Activated gamma-delta T cell (primary cell): ENCODE measurements at regions not wholly inside any gene's neighbourhood (a gene's known extent, or its start where the extent isn't known, plus 50 kb on each side); places are given as distances from the start of the nearest gene placed in this dataset.
"Not testable (repeated sequence)": the region's sequence is repeated elsewhere in the genome, so short reads cannot be mapped to it uniquely, and the experiment has no call there.

Experiments
- DNase-seq: peaks from one replicate; lab custom pipeline; 2025; lab: John Stamatoyannopoulos, UW

DNA sequence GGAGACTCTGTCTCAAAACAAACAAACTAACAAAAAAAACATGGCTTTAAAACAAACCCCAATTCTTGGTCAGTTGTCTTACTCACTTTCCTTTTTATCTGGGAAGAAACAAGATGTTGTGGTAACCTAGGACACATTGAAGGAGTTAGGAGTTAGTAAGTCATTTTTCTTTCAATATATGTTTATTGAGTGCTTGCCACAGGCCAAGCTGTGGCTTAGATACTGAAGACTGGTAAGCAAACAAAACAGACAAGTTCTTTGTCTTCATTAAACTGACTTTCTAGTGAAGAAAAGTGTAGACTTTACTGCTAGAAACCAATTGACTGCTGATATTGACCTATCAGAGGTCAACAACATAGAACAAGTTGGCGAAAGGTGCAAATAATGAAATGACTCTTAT lies 1228.3 kb upstream of the FAM98A start:
- no peak for DNase-seq

DNA sequence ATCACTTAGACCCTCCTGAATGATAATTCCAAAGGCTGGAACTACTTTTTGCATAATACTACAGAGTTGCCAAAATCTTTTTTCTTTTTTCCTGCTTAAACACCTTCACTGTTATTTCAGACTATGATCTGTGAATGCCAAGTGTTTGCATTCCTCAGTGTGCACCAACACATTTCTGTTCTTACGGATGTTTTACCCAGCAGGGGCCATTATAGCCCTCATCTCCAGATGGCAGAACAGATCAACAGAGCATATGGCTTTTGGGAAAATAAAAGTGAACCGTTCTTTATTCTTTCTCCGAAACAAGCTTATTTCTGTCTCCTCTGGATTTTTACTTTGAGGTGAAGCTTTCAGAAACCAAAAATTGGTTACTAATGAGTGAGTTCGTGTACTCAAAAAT lies 1226.6 kb upstream of the FAM98A start:
- DNase-seq = no peak

DNA sequence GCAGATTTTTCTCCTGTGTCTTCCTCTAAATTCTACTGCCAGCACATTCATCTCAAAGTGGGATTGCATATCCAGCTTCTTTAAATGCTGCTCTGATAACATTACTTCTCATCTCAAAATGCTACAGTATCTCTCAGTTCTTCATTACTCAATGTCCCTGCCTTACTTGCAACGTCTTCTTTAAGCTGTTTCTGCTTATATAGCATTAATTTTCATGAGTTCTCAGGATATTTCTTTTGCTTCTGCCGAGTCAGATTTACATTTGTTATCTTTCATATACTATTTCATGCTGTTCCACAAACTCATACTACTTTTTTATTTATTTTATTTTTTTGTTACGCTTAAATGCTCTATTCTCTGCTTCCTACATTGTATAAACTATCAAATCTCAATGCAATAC lies 1223.5 kb upstream of the FAM98A start:
- no peak for DNase-seq

DNA sequence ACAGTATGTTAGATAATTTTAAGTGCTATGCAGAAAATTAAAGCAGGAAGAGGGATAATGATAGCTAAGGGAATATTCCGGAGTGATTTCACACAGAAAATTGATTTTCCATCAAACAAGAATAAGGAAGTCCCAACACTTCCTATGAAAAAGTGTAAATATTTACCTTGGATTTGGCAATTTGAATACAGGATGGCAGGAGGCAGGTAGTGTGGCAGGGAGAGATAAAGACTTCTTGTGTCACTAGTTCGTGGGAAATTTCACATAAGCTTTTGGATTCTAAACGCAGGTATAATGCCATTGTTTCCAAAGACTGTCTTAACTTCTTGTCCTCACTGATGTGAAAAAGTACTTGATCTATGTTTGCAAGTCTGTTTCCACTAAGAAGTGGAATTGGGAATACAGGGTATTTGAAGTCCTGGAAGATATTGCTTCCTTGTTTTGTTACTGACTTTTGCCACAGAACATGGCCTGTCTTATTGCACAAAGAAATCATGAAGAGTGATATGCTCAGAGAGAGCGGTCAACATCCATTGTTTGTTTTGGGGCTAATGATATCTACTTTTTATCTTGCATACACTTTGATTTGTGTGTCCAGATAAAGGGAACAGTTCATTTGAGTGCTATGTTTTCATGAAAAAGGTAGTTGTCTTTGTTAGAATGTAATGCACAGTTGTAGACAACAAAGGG lies 1216.1 kb upstream of the FAM98A start:
- no peak for DNase-seq

DNA sequence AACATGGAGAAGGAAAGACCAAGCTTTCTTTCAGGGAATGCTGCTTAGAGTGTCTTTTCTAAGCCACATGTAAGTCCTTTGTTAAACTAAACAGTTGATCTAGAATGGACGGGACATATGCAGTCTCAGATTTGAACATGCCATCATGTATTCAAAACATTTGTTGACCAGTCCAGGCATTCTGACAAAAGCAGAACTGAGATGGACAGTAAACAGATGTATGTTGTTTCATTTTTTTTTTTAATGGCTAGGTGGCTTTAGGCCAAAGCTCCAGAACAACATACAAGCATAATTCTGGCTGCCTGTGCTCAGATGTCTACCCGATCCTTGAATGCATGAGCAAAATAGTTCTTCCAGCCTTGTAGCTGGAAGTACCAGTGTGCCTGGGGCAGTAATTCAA lies 1211.4 kb upstream of the FAM98A start:
- no peak for DNase-seq

DNA sequence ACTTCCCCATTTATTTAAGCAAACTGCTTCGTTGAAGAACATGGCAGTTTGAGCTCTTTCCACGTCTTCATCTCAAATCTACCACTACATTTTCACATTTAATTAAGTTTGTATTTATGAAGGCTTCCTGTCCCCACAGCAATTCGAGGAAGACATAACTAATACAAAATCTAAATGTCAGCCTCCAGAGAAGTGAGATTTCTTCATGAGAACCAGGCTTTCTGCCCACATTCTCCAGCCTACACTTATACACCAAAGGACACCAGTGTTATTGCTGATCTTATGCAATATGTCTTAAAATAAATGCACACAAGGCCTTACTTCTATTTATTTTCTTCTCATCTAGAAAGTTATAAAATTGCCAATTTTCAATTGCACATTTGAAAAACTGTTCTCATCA lies 1209.3 kb upstream of the FAM98A start:
- no peak for DNase-seq

DNA sequence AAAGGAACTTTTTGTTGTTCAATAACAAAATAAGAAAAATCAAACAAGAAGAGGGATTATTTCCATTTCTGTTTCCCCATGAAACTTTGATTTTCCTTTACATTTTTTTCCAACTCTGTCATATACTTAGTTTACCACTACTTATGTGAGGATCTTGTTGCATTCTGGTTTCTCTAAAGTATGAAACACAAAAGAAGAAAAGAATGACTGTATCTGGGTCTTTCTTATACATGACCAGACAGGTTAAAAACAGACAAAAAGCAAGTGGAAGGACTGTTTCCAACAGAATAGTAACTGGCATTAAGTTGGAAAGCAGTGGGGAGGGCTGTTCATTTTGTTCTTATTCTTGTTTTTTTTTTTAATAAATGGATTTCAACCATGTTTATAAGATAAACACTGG lies 1207.8 kb upstream of the FAM98A start:
- DNase-seq = no peak

DNA sequence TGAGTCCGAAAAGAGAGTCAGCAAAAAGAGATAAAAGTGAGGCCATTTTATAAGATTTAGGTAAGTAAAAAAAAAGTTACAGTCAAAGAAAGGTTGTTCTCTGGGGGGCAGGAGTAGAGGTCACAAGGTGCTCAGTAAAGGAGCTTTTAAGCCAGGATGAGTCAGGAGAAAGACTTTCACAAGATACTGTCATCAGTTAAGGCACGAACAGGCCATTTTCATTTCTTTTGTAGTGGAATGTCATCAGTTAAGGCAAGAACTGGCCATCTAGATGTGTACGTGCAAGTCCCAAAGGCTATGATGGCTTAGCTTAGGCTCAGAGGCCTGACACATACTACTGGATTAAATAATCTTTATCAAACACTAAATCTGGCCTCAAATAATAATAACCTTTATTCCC lies 1207.3 kb upstream of the FAM98A start:
- no peak for DNase-seq

DNA sequence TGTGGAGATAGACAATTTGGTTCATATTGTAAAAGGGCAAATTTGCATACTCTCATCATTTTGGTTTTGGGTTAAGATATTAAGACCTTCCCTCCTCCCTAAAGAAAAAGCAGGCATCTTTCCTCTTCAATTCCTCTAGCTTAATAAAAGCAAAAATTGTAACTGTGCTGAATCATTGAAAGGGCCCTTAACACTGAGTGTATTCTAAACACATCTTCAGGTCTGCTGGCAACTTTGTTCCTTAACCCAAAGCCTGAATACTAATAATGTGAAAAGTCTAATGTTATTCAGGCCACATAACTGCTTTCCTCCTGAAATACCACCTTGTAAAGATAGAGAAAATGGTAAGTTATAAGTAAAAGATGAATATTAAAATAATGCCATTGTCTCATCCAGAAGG lies 1200.5 kb upstream of the FAM98A start:
- no peak for DNase-seq

DNA sequence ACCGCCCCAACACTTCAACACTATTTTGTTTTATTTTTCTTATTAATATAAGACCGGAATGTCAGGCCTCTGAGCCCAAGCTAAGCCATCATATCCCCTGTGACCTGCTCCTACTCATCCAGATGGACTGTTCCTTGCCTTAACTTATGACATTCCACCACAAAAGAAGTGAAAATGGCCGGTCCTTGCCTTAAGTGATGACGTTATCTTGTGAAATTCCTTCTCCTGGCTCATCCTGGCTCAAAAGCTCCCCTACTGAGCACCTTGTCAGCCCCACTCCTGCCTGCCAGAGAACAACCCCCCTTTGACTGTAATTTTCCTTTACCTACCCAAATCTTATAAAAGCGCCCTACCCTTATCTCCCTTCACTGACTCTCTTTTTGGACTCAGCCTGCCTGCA lies 1196.5 kb upstream of the FAM98A start:
- DNase-seq = not testable (repeated sequence)

DNA sequence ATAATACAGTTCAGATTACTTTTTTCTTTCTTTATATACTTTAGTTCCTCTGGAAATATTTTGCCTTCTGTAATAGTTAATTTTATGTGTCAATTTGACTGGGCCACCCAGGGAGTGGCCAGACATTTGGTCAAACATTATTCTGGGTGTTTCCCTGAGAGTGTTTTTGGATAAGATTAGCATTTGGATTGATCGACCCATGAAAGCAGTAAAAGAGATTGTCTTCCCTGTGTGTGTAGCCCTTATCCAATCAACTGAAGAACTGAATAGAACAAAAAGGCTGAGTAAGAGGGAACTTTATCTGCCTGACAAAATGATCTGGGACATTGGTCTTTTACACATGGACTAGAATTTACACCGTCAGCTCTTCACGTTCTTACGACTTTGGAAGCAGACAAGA lies 1190.1 kb upstream of the FAM98A start:
- DNase-seq = no peak

DNA sequence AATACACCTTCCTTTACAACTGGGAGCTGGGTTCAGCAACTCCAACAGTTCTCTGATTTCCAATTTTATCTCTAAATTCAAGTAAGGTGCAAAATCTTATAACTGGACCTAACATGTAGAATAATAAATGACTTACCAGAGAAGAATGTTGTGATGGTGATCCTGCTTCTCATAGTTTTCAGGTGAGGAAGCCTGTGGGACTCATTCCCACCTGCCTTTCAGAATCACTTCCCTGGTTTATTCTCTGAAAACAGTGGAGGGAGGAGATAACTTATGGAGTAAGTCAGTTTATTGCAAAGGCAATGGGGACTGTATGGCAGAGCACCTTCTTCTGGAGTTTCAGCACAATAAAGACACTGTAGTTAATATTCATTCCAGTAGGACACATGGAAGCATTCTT lies 1188.2 kb upstream of the FAM98A start:
- DNase-seq = no peak

DNA sequence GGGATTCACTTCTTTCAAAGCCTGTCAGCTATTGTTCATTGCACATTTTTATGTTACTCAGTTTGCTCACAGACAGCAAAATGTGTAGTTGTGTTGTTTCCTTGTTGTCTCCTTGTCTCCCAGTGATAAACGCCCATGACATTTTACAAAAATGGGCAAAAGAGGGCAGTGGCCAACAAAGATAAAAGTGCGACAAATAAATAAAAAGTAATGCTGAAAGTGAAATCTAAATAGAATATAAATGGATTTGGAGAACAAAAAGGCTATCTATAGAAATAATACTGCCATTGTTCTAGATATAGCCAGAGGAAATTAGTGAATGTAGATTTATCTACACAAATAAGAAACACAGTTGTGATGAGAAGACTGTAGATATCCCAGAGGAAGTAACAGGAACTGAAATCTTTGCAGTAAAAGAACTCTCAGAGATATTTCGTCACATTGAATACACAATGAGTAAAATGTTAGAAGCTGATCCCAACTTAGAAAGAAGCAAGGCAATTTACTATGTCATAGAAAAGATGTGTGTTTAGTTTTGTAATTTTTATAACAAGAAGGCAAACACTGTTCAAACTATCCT lies 1186.2 kb upstream of the FAM98A start:
- DNase-seq = no peak

DNA sequence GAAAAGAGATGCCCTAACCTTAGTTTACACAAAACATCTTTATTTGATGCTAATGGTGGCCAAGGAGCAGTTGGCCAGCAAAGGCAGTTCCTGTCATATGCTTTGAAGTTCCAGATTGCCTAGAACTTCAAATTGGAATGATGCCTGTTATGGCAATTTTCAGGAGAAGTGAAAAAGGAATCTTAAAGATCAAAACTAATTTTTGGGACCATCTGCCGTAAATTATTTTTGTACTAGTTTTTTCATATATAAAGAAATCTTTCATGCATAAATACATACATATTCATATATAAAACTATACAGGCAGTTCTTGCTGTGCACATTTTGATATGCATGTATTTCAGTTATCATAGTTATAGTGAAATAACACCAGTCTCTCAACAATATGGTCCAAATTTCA lies 1185.6 kb upstream of the FAM98A start:
- DNase-seq = no peak

DNA sequence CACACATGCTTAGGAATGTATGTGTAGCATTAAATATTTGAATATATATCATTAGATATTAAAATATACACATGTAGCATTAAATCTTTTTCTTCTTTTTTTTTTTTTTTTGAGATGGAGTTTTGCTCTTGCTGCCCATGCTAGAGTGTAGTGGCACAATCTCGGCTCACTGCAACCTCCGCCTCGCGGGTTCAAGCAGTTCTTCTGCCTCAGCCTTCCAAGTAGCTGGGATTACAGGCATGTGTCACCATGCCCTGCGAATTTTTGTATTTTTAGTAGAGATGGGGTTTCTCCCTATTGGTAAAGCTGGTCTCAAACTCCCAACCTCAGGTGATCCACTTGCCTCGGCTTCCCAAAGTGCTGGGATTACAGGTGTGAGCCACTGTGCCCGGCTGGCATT lies 1151.6 kb upstream of the FAM98A start:
- DNase-seq = not testable (repeated sequence)

DNA sequence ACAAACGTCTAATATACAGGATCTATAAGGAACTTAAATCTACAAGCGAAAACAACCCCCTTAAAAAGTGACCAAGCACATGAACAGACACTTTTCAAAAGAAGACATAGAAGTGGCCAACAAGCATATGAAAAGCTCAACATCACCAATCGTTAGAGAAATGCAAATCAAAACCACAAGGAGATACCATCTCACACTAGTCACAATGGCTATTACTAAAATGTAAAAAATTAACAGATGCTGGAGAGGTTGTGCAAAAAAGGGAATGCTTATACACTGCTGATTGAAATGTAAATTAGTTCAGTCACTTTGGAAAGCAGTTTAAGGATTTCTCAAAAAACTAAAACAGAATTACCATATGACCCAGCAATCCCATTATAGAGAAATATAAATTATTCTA lies 1148.5 kb upstream of the FAM98A start:
- no peak for DNase-seq

DNA sequence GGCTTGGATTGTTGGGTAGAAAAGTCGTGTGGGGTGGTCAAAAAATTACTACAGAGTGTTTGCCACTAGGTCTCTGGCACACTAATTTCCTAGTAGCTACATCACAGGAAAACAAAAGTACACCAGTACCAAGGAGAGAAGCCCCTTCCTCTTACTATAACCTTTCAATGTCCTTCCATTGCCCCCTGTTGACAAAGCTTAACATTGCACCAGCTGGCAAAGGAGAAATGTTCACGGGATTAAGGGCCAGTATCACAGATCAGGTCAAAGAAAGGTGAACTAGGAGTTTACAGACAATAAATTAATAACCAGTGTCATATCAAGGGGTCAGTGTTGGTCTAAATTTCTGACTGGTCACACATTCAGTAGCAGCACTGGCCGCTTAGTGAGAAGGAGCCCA lies 1139.6 kb upstream of the FAM98A start:
- no peak for DNase-seq

DNA sequence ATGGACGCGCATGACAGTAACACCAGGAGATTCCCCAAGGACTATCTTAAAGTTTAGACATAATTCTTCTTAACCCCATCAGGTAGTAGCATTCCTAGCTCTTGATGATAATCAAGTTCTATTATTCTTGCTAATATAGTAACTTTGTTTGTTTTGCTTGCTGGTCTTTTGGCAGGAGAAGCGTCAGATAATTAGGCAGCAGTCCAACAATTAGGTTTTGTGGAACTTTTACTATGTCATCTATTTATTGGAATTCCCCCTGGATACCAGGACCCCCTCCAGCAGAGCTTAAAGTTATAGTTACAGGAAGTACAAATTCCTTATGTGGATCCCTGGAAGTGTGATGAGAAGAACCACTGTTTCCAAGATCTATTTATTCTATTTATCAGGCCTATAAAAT lies 1138.0 kb upstream of the FAM98A start:
- DNase-seq = no peak

DNA sequence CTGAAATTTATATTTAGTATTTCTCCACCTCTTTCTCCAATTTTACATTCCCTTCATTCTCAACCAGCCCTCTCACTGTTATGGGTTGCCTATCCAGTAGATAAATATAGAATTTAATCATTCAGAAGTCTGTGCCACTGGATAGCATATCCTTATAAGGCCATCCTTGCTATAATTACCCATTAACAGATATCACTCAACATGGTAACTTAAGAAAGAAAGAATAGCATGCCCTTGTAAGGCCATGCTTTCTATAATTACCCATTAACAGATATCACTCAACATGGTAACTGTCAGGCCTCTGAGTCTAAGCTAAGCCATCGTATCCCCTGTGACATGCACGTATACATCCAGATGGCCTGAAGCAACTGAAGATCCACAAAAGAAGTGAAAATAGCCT lies 1137.4 kb upstream of the FAM98A start:
- DNase-seq = no peak

DNA sequence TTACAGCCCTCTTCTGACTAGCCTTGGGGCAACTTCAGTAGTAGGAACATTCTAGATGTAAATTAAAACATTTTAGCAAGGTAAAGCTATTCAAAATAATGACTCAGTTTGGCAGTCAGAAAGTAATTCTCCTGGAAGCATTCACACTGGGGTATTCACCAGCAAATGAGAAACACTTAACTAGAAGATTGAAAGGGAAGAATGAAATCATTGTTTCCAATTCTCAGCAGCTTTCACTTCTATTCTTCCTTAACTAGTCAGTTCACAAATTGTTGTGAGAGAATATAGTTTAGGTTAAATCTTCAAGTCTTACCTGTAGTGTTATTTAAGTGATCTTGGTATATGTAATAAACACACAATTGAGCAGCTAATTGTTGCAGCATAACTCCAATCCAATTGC lies 1135.6 kb upstream of the FAM98A start:
- no peak for DNase-seq

DNA sequence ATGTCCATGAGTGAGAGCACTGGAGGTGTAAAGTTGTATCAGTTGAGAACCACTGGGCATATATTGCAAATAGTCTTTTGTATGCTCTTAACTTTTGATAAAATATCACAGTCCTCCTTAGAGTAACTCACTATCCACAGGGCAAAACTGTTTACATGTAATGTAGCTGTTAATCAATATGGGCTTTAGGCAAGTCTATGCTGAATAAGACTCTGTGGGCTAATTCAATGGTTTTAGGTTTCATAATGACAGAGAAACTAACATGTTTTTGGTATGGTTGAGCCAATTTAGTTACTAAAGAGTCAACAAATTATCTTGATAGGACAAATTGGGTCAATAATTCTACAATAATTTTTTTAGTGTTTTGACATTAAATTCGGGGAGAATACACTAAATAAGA lies 1134.9 kb upstream of the FAM98A start:
- DNase-seq = no peak

DNA sequence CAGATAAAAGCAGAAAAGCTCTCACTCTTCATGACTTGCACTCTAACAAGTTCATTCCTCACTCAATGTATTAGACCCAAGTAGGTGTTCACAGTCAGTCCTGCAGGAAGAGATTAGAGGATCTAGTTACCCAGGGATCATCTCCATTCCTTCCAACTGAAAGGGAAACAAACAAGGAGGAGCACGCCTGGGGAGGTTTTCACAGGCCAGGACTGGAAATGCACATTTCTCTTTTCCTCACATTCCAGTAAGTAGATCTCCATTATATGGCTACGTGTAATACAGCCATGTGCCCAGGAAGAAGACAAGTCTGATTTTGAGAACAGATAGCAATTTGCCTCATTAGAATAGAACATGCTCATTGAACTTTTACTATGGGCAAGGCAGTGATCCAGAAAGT lies 1132.2 kb upstream of the FAM98A start:
- DNase-seq = no peak

DNA sequence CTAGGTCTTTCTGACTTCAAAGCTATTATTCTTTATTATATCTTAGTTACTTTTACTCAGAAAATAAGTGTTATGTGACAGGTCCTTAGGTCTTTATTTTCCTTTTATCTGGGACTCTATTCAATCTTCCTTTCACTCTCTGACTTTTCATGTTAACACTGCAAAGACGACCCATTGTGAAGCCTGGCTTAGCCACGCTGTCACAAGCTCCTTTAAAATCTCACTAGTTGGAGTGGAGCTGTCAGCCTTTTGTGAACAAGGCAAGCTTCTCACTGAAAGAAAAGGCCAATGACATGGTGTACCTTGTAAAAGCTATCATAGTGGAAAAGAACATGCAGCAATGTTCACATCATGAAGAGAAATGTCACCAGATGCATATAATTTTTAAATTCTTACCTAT lies 1130.7 kb upstream of the FAM98A start:
- no peak for DNase-seq

DNA sequence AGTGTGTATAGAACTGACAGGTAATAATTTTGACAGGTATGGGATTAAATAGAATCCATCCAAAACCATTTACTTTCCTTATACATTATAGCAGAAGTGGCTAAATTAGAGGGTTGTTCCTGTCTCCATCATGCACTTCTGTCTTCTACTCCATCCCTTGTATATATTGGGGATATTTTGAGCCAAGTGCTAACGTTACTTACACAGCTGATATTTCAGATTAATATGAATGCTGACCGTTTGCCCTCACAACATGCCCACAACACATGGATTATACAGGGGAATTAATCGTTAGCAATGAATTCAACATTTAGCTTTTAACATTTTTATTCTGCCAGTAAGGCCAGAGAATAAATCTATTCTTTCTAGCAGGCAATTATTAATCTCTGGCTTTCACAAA lies 1125.0 kb upstream of the FAM98A start:
- DNase-seq = no peak
